Right cardiac atrium (tissue), 5 donors: ENCODE measurements at regions not wholly inside any gene's neighbourhood (a gene's known extent, or its start where the extent isn't known, plus 50 kb on each side); places are given as distances from the start of the nearest gene placed in this dataset.

Source experiments
- ATAC-seq, 2 donors: fragments of 200-7000 bp; cut with Tn5 transposase; one replicate each; pipeline versions ENCODE4 v1.8.0 to v1.9.1; 2020; ENCODE audit warnings: moderate library complexity in 2 of 2, mild to moderate bottlenecking in 1 of 2
- DNase-seq, 3 donors: peaks; one replicate each; pipeline ENCODE4 v3.0.0-alpha.2; 2020
- H3K27ac ChIP-seq: one replicate; pipeline ENCODE4 v1.5.1; 2013; ENCODE audit warnings: mild to moderate bottlenecking, low read length, control low read depth, moderate library complexity
- H3K27me3 ChIP-seq: one replicate; pipeline ENCODE4 v1.6.1; 2013; ENCODE audit not compliant: control insufficient read depth, insufficient read depth
- H3K4me1 ChIP-seq: one replicate; pipeline ENCODE4 v1.6.1; 2013; ENCODE audit warnings: low read length; ENCODE audit not compliant: control insufficient read depth, insufficient read depth
- H3K4me3 ChIP-seq: one replicate; pipeline ENCODE4 v1.5.1; 2013; ENCODE audit warnings: low read length, control low read depth
- H3K9me3 ChIP-seq: one replicate; pipeline ENCODE4 v1.6.1; 2013; ENCODE audit warnings: low read length; ENCODE audit not compliant: control insufficient read depth
- WGBS: extraction: QIAGEN DNeasy Blood & Tissue Kit; methylation state at CpG from one replicate; pipeline ENCODE4 v1.1.7; 2013; 5-methylcytosine and 5-hydroxymethylcytosine counted together
- intact Hi-C, 4 donors: fragments of 100-400 bp; cut with DNase I; formaldehyde crosslinking; loops; one replicate each; pipeline versions ENCODE4 v1.11.0 to v1.14.0; 2022 to 2023
- donor health status: healthy with polysubstance abuse.
- donor health status: DM: no; HTN: yes; CAD: no.
- donor health status: DM: no; HTN: no; CAD: no.
- donor health status: DM: no; HTN: yes; CAD: no; lungs with severe emphysema.
- donor health status: DM: yes; HTN: yes; CAD: no.

DNA sequence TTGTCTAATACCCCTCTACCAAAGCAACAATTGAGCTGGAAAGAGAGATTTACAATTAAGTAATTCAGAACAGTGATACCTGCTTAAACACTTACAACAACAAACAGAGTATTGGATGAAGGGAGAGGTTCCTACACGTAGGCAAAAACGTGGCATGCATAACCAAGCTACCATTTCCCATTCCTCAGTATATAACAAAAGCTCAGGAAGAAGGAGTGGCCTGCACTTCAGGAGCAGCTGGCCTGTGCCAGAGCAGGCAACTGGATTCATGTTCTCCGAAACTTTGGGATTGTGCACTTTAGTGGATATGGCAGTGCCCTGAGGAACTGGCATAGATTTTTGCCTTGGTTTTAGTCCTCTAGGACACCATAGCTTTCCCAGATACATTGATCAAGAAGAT lies 630.2 kb upstream of the PCDH9 start:
- WGBS: 64% methylated on average over 3 of the region's 3 CpGs
- no peaks in the 10 kb centered on the region for H3K9me3 ChIP-seq
- no peak overlapping the region for H3K27ac ChIP-seq
- no peaks in the 10 kb centered on the region for H3K4me1 ChIP-seq
- no peak overlapping the region for H3K4me3 ChIP-seq
- intact Hi-C loops: no loop called here
- H3K27me3 ChIP-seq: no peaks in the 10 kb centered on the region
- no peak for DNase-seq
- ATAC-seq: no peak

GRCh38 chr13:67859904-67860303 lies 629.8 kb upstream of the PCDH9 start:
- 85% methylated on average over 3 of the region's 3 CpGs for WGBS
- Histone ChIP-seq H3K27me3 (no peaks in the 10 kb centered on the region), H3K27ac (no peak overlapping the region), H3K4me1 (no peaks in the 10 kb centered on the region), H3K9me3 (no peaks in the 10 kb centered on the region), H3K4me3 (no peak overlapping the region)
- ATAC-seq (no peak), DNase-seq (no peak)
- intact Hi-C loops: no loop called here

GRCh38 chr13:67857581-67858310 lies 627.6 kb upstream of the PCDH9 start:
- no peak for DNase-seq
- Histone ChIP-seq H3K4me1 (no peaks in the 10 kb centered on the region), H3K4me3 (no peak overlapping the region), H3K27me3 (no peaks in the 10 kb centered on the region), H3K27ac (no peak overlapping the region), H3K9me3 (no peaks in the 10 kb centered on the region)
- ATAC-seq: no peak
- intact Hi-C loops: no loop called here
- 82% methylated on average over 16 of the region's 16 CpGs for WGBS

DNA sequence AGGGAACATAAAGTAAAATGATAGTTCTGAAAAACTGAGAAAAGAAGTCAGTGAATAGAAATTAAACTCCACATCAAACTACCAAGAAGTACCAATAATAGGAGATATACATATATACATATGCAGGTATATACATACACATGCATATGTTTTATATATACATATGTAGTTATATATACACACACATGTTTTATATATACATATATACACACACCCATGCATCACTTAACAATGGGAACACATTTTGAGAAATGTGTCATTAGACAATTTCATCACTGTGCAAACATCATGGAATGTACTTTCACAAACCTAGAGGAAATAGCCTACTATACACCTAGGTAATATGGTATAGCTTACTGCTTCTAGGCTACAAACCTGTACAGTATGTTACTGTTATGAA lies 626.8 kb upstream of the PCDH9 start:
- no peaks in the 10 kb centered on the region for H3K9me3 ChIP-seq
- no peak overlapping the region for H3K27ac ChIP-seq
- intact Hi-C loops: no loop called here
- ATAC-seq: no peak
- H3K4me1 ChIP-seq: no peaks in the 10 kb centered on the region
- H3K4me3 ChIP-seq: no peak overlapping the region
- no peaks in the 10 kb centered on the region for H3K27me3 ChIP-seq
- no peak for DNase-seq

DNA sequence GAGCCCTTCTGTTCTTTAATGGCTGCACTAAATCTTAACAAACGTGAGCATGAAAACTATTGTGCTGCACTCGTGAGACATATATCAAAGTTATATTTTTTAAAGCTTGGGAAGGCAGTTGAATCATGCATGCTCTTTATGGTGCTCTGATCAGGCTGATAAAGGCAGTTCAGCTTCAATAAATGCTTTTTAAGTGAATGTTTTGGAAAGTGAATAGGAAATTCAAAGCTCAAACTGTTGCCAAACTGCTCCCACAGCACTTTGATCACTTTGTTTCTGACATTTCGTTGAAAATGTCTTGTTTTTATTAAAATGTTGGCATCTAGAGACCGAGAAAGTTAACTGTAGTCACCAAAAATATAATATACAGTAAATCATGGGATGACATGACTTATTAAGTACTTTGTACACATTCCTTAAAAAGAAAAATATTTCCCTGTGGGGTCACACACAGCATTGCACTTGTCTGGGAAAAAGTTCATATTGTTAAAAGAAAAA lies 625.7 kb upstream of the PCDH9 start:
- Histone ChIP-seq H3K4me3 (no peak overlapping the region), H3K27ac (no peak overlapping the region), H3K4me1 (no peaks in the 10 kb centered on the region), H3K9me3 (no peaks in the 10 kb centered on the region), H3K27me3 (no peaks in the 10 kb centered on the region)
- DNase-seq: no peak
- intact Hi-C loops: no loop called here
- no peak for ATAC-seq
- WGBS: 30% methylated on average over 4 of the region's 4 CpGs

GRCh38 chr13:67854990-67855389 lies 624.9 kb upstream of the PCDH9 start:
- DNase-seq (no peak), ATAC-seq (no peak)
- H3K27ac ChIP-seq: no peak overlapping the region
- 55% methylated on average over 4 of the region's 4 CpGs for WGBS
- no peaks in the 10 kb centered on the region for H3K27me3 ChIP-seq
- intact Hi-C loops: no loop called here
- H3K4me3 ChIP-seq: no peak overlapping the region
- no peaks in the 10 kb centered on the region for H3K4me1 ChIP-seq
- H3K9me3 ChIP-seq: no peaks in the 10 kb centered on the region

- H3K27ac ChIP-seq: no peak overlapping the region
- no peaks in the 10 kb centered on the region for H3K4me1 ChIP-seq
- no peaks in the 10 kb centered on the region for H3K9me3 ChIP-seq
- ATAC-seq: no peak
- no peak overlapping the region for H3K4me3 ChIP-seq
- no peak for DNase-seq
- 68% methylated on average over 2 of the region's 2 CpGs for whole genome bisulfite sequencing
- no peaks in the 10 kb centered on the region for H3K27me3 ChIP-seq
- intact Hi-C loops: no loop called here
These were observed 614.4 kb upstream of the PCDH9 start for GRCh38 chr13:67844574-67844973.

- ATAC-seq (no peak), DNase-seq (no peak)
- no peaks in the 10 kb centered on the region for H3K9me3 ChIP-seq
- WGBS: 76% methylated on average over 7 of the region's 7 CpGs
- no peak overlapping the region for H3K4me3 ChIP-seq
- no peak overlapping the region for H3K27ac ChIP-seq
- no peaks in the 10 kb centered on the region for H3K4me1 ChIP-seq
- intact Hi-C loops: no loop called here
- no peaks in the 10 kb centered on the region for H3K27me3 ChIP-seq
These were observed 610.9 kb upstream of the PCDH9 start for GRCh38 chr13:67841071-67841470.

GRCh38 chr13:67833564-67833963 lies 603.4 kb upstream of the PCDH9 start:
- no peak overlapping the region for H3K4me3 ChIP-seq
- H3K27me3 ChIP-seq: no peaks in the 10 kb centered on the region
- no peak overlapping the region for H3K27ac ChIP-seq
- H3K9me3 ChIP-seq: no peaks in the 10 kb centered on the region
- DNase-seq (no peak), ATAC-seq (no peak)
- intact Hi-C loops: no loop called here
- no peaks in the 10 kb centered on the region for H3K4me1 ChIP-seq

DNA sequence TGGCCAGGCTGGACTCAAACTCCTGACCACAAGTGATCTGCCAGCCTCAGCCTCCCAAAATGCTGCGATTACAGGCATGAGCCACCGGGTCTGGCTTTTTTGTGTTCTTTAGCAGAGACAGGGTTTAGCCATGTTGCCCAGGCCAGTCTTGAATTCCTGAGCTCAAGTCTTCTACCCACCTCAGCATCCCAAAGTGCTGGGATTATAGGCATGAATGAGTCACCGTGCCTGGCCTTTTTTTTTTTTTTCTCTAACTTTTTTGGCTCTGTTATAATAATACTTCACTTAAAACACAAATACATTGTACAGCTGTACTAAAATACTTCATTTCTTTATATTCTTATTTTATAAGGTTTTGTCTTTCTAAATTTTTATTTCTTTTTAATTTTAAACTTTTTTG lies 599.5 kb upstream of the PCDH9 start:
- H3K27me3 ChIP-seq: no peaks in the 10 kb centered on the region
- H3K4me3 ChIP-seq: no peak overlapping the region
- H3K27ac ChIP-seq: no peak overlapping the region
- DNase-seq (peak in 1 of 3 donors; percentile 6), ATAC-seq (no peak)
- no peaks in the 10 kb centered on the region for H3K9me3 ChIP-seq
- intact Hi-C loops: no loop called here
- H3K4me1 ChIP-seq: no peaks in the 10 kb centered on the region
- 83% methylated on average over 3 of the region's 3 CpGs for WGBS

DNA sequence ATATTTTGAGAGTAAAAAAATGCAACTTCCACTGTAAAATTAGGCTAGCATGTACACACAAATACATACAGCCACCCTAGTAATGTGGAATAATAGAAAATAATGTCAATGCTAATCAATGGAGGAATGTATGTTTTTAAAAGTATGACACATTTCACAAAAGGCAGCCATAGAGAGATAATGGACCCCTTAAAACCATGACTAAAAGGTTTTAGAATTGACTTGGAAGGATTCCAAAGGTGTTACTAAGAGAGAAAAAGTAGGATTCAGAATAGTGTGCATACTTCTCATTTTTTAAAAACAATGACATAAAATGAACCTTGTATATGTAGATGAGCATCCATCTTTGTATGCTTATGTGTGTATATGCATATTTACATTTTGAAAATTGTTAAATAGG lies 597.9 kb upstream of the PCDH9 start:
- DNase-seq: no peak
- no peaks in the 10 kb centered on the region for H3K9me3 ChIP-seq
- no peak overlapping the region for H3K27ac ChIP-seq
- no peak overlapping the region for H3K4me3 ChIP-seq
- no peaks in the 10 kb centered on the region for H3K27me3 ChIP-seq
- H3K4me1 ChIP-seq: no peaks in the 10 kb centered on the region
- ATAC-seq: no peak
- intact Hi-C loops: no loop called here

- no peak overlapping the region for H3K4me3 ChIP-seq
- no peaks in the 10 kb centered on the region for H3K9me3 ChIP-seq
- ATAC-seq (no peak), DNase-seq (no peak)
- WGBS: 62% methylated on average over 2 of the region's 2 CpGs
- no peaks in the 10 kb centered on the region for H3K4me1 ChIP-seq
- intact Hi-C loops: no loop called here
- no peak overlapping the region for H3K27ac ChIP-seq
- no peaks in the 10 kb centered on the region for H3K27me3 ChIP-seq
These were observed 591.5 kb upstream of the PCDH9 start for GRCh38 chr13:67821606-67822005.
